Activated CD8-positive, alpha-beta memory T cell treated with anti-CD3 and anti-CD28 coated beads, Interleukin-2, amount 10 ng/mL, durations not matched to agents 7 days and 5 days (primary cell): ENCODE measurements at regions not wholly inside any gene's neighbourhood (a gene's known extent, or its start where the extent isn't known, plus 50 kb on each side); places are given as distances from the start of the nearest gene placed in this dataset.

Source experiments
- ATAC-seq: fragments of 150-1000 bp; cut with Tn5 transposase; one replicate; pipeline ENCODE4 v1.10.0; 2021; ENCODE audit warnings: moderate library complexity
- CTCF ChIA-PET: fragments of 350-600 bp; sonication (Branson Sonifier 250); formaldehyde crosslinking; loops from one replicate; lab custom pipeline; 2021; ENCODE audit warnings: antibody characterized with exemption; lab: Charles Lee
- DNase-seq: peaks from one replicate; pipeline ENCODE4 v3.0.0-alpha.2; 2020
- H3K27ac Mint-ChIP-seq: one replicate; pipeline ENCODE4 v1.8.0; 2021; ENCODE audit warnings: mild to moderate bottlenecking, mixed read lengths
- H3K27me3 Mint-ChIP-seq: one replicate; pipeline ENCODE4 v1.8.0; 2021; ENCODE audit warnings: mixed read lengths
- H3K36me3 Mint-ChIP-seq: one replicate; pipeline ENCODE4 v1.8.0; 2021; ENCODE audit warnings: mild to moderate bottlenecking, mixed read lengths
- H3K4me1 Mint-ChIP-seq: one replicate; pipeline ENCODE4 v1.8.0; 2021; ENCODE audit warnings: mixed read lengths
- H3K4me3 Mint-ChIP-seq: one replicate; pipeline ENCODE4 v1.8.0; 2021; ENCODE audit warnings: mild to moderate bottlenecking, moderate library complexity, mixed read lengths
- H3K9me3 Mint-ChIP-seq: one replicate; pipeline ENCODE4 v1.8.0; 2022; ENCODE audit warnings: low read depth, mixed read lengths

GRCh38 chr6:15735567-15736265 is 72.9 kb upstream of the DTNBP1 start:
- H3K4me1 Mint-ChIP-seq = peaks cover 8% of the 10 kb centered on the region
- no peak overlapping the region for H3K4me3 Mint-ChIP-seq
- no peak overlapping the region for H3K27ac Mint-ChIP-seq
- H3K27me3 Mint-ChIP-seq = peaks cover 13% of the 10 kb centered on the region
- no peaks in the 10 kb centered on the region for H3K36me3 Mint-ChIP-seq
- no peak for ATAC-seq
- H3K9me3 Mint-ChIP-seq = no peaks in the 10 kb centered on the region
- CTCF ChIA-PET = no interaction called here
- DNase-seq = no peak

- peaks cover 8% of the 10 kb centered on the region for H3K4me1 Mint-ChIP-seq
- H3K4me3 Mint-ChIP-seq = no peak overlapping the region
- CTCF ChIA-PET = no interaction called here
- H3K27me3 Mint-ChIP-seq = peaks cover 20% of the 10 kb centered on the region
- H3K36me3 Mint-ChIP-seq = no peaks in the 10 kb centered on the region
- H3K9me3 Mint-ChIP-seq = no peaks in the 10 kb centered on the region
- H3K27ac Mint-ChIP-seq = no peak overlapping the region
- no peak for ATAC-seq
- DNase-seq = no peak
Measured at GRCh38 chr6:15734118-15734897, 71.5 kb upstream of the DTNBP1 start.

DNA sequence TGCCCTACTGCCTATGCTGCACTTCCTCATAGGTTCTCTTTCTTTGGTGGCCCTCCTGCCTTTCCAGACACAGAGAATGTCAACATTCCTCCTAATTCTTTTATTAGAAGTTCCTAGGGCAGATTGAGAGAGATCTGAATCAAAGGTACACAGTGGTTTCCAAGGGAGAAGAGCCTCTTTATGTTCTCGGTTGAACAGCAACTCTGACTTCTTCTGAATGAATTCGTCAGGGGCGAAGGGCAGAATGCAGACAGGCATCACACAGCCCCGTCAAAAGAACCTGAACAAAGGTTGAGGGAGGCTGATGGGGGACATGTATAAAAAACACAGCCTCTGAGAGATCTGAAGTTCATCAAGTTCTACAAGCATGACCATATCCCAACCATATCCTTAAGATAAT is 68.1 kb upstream of the DTNBP1 start:
- H3K4me1 Mint-ChIP-seq = peaks cover 8% of the 10 kb centered on the region
- H3K27ac Mint-ChIP-seq = no peak overlapping the region
- H3K4me3 Mint-ChIP-seq = no peak overlapping the region
- CTCF ChIA-PET = no interaction called here
- H3K27me3 Mint-ChIP-seq = peaks cover 20% of the 10 kb centered on the region
- ATAC-seq (no peak), DNase-seq (no peak)
- H3K9me3 Mint-ChIP-seq = no peaks in the 10 kb centered on the region
- no peaks in the 10 kb centered on the region for H3K36me3 Mint-ChIP-seq

DNA sequence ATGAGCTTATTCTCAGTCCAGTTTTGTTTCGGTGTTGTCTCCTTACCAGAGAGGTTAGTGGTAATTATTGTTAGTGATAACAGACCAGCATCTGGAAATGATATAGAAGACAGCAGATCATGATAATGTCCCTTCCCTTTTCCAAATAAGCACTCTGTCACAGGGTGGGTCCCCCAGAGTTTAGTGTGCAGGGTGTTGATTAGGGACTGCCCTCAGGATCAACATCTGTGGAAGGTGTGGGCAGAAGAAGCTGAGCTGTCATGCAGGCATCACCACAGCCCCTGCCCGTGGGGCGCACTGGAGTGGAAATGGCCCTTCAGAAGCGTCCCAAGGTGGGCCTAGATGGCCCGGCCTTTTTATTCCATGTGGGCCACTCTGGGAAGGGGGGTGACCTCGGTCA is 67.6 kb upstream of the DTNBP1 start:
- no peak for ATAC-seq
- DNase-seq = no peak
- Mint-ChIP-seq H3K36me3 (no peaks in the 10 kb centered on the region), H3K4me3 (no peak overlapping the region), H3K27me3 (peaks cover 20% of the 10 kb centered on the region), H3K4me1 (peaks cover 4% of the 10 kb centered on the region), H3K9me3 (no peaks in the 10 kb centered on the region), H3K27ac (no peak overlapping the region)
- CTCF ChIA-PET = no interaction called here

DNA sequence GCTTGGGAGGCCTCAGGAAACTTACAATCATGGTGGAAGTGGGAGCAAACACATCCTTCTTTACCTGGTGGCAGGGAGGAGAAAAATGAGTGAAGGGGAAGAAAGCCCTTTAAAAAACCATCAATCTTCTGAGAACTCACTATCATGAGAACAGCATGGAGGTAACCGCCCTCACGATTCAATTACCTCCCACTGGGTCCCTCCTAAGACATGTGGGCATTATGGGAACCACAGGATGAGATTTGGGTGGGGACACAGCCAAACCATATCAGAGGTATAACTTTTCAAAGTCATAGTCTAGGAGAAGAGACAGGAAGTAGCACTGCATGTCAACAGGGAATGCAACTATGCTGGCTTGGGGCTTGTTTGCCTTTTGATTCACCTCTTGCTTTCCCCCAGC is 59.9 kb upstream of the DTNBP1 start:
- no peak overlapping the region for H3K4me3 Mint-ChIP-seq
- H3K27me3 Mint-ChIP-seq = peaks cover 20% of the 10 kb centered on the region
- ATAC-seq (no peak), DNase-seq (no peak)
- CTCF ChIA-PET = no interaction called here
- H3K27ac Mint-ChIP-seq = no peak overlapping the region
- no peaks in the 10 kb centered on the region for H3K4me1 Mint-ChIP-seq
- no peaks in the 10 kb centered on the region for H3K36me3 Mint-ChIP-seq
- H3K9me3 Mint-ChIP-seq = no peaks in the 10 kb centered on the region

GRCh38 chr6:15716889-15717288 is 54.1 kb upstream of the DTNBP1 start:
- CTCF ChIA-PET = interaction anchor here (0.5 kb wide), 1 partner anchor 25 kb away, joined by 3 read pairs; no protein-coding TSS in a partner anchor
- Mint-ChIP-seq H3K27me3 (peaks cover 21% of the 10 kb centered on the region), H3K4me1 (peaks cover 7% of the 10 kb centered on the region), H3K27ac (no peak overlapping the region), H3K9me3 (peaks cover 6% of the 10 kb centered on the region), H3K36me3 (no peaks in the 10 kb centered on the region), H3K4me3 (no peak overlapping the region)
- no peak for DNase-seq
- no peak for ATAC-seq

DNA sequence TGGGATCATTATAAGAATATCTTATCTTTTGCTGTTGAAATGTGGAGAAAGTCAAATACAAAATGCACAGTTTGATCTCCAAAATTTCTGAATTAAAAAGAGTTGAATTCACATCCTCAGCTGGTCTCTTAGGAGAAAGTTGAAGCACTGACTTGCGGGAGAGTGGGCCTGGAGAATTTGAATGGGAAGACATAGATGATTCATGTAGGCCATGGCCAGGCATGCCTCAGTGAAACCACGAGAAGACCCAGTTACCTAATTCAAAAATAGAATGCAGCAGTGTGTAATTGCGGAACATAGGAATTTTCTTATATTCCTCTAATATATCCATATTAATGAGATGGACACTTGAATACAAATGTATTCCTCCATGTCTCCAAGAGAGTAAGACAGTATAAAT is 53.0 kb upstream of the DTNBP1 start:
- Mint-ChIP-seq H3K27ac (no peak overlapping the region), H3K4me3 (no peak overlapping the region), H3K4me1 (peaks cover 7% of the 10 kb centered on the region), H3K9me3 (peaks cover 6% of the 10 kb centered on the region), H3K36me3 (no peaks in the 10 kb centered on the region), H3K27me3 (peaks cover 16% of the 10 kb centered on the region)
- DNase-seq (no peak), ATAC-seq (no peak)
- CTCF ChIA-PET = no interaction called here

DNA sequence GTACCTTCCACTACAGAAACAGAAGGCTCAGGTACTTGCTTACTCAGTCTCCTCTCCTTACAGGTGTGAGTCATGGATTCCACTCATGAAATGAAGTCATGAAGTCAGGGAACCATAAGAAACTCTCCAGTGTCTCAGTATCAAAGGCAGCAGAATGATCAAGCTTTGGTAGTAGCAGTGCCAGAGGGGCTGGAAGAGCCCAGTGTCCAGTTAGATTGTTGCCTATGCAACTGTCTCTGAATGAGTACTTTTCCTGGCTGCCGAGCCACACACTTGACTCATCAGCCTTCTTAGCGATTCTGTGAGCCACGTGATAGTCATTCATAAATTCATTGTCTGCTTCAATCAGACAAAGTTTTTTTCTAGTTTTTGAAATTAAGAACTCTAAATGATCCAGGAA is 52.2 kb upstream of the DTNBP1 start:
- peaks cover 7% of the 10 kb centered on the region for H3K4me1 Mint-ChIP-seq
- peaks cover 6% of the 10 kb centered on the region for H3K9me3 Mint-ChIP-seq
- DNase-seq (no peak), ATAC-seq (peak; percentile 20)
- peaks cover 11% of the 10 kb centered on the region for H3K27me3 Mint-ChIP-seq
- no peak overlapping the region for H3K4me3 Mint-ChIP-seq
- no peaks in the 10 kb centered on the region for H3K36me3 Mint-ChIP-seq
- CTCF ChIA-PET = no interaction called here
- H3K27ac Mint-ChIP-seq = no peak overlapping the region

DNA sequence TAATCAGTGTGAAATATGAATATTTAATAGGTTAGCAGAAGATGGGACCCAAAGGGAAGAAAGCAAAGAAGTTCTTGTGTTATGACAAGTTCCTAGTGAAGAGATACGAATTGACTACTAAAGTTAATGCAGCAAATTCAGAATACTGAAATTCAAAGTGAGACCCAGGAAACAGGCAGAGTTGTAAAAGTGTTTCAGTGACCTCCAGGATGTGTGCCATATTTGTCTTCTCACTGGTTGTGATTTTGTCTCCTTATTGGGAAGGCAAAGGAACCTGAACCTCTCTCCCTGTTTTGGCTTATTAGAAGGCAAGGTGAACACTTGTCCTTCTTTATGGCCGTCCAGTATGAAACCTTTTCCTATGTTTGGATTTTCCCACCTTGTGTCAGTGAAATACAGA is 51.8 kb upstream of the DTNBP1 start:
- H3K36me3 Mint-ChIP-seq = no peaks in the 10 kb centered on the region
- peaks cover 10% of the 10 kb centered on the region for H3K27me3 Mint-ChIP-seq
- CTCF ChIA-PET = no interaction called here
- ATAC-seq = no peak
- H3K27ac Mint-ChIP-seq = no peak overlapping the region
- DNase-seq = no peak
- peaks cover 7% of the 10 kb centered on the region for H3K4me1 Mint-ChIP-seq
- H3K9me3 Mint-ChIP-seq = peaks cover 6% of the 10 kb centered on the region
- no peak overlapping the region for H3K4me3 Mint-ChIP-seq

- Mint-ChIP-seq H3K4me3 (no peak overlapping the region), H3K27me3 (peaks cover 10% of the 10 kb centered on the region), H3K27ac (no peak overlapping the region), H3K9me3 (peaks cover 6% of the 10 kb centered on the region), H3K4me1 (peaks cover 7% of the 10 kb centered on the region), H3K36me3 (no peaks in the 10 kb centered on the region)
- ATAC-seq = no peak
- CTCF ChIA-PET = no interaction called here
- no peak for DNase-seq
Measured at GRCh38 chr6:15713325-15713724, 50.5 kb upstream of the DTNBP1 start.

- DNase-seq (no peak), ATAC-seq (no peak)
- CTCF ChIA-PET = no interaction called here
- H3K4me1 Mint-ChIP-seq = peaks cover 7% of the 10 kb centered on the region
- peaks cover 6% of the 10 kb centered on the region for H3K9me3 Mint-ChIP-seq
- no peaks in the 10 kb centered on the region for H3K36me3 Mint-ChIP-seq
- no peak overlapping the region for H3K27ac Mint-ChIP-seq
- peaks cover 10% of the 10 kb centered on the region for H3K27me3 Mint-ChIP-seq
- H3K4me3 Mint-ChIP-seq = no peak overlapping the region
Measured at GRCh38 chr6:15712797-15713196, 50.0 kb upstream of the DTNBP1 start.
